NCI-H1105 treated with DMSO at 0.1 percent for 48 hours (cell line): ENCODE measurements at regions not wholly inside any gene's neighbourhood (a gene's known extent, or its start where the extent isn't known, plus 50 kb on each side); places are given as distances from the start of the nearest gene placed in this dataset.

Experiments
- DNase-seq: peaks from one replicate; lab custom pipeline; 2025; lab: John Stamatoyannopoulos, UW

DNA sequence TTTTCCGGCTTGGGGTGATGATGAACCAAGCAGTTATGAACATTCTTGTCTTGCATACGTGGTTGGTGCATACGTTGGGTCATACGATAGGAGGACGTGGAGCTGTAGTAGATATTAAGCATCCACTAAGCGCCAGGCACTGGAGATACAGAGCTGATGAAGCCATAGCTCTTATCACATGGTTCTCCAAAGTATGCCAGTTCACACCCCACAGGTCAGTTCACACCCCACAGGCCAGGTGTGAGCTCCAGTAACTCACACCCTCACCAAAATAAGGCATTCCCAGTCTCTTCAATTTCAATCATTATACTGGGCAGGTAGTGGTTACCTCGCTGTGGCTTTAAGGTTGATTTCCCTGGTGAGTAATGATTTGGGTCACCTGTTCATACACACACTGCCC is 335.5 kb downstream of the FOXL1 start:
- DNase-seq, result no peak

DNA sequence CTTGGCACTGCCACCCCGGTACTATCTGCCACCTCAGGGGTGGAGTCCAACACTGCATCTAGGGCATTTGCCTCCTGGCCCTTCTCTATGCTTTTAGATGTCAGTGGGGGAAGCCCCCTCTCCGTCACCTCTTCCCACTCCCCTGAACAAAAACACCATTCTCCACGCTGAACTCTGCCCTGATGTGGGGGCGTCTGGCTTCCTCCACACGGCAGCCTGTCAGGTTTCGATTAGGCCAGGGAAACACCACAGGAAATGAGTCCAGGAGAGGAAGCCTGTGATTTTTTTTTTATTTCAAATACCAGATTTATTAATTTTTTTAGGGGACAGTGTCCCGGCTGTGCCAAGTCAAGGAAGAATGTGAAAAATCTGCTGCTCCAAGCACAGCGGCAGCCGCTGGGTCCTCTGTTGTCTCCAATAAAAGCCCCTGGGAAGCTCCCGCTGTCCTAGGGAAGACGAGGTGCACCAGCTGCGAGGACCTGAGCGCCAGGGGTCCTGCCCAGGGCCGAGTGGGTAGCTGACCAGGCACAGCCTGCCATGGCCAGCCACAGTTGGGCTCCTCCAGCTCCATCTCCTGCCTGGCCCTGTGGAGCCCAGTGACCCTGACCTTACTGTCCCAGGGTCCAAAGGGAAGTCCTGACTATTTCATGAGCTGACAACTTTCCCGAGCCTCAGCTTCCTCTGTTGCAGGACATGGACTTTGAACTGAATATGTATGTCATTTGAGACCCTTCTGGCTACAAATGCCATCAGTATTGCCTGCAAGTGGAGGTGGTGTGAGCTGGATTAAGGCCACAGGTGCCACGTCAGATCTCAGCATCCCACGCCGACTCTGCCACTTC is 336.7 kb downstream of the FOXL1 start:
- DNase-seq, result no peak

DNA sequence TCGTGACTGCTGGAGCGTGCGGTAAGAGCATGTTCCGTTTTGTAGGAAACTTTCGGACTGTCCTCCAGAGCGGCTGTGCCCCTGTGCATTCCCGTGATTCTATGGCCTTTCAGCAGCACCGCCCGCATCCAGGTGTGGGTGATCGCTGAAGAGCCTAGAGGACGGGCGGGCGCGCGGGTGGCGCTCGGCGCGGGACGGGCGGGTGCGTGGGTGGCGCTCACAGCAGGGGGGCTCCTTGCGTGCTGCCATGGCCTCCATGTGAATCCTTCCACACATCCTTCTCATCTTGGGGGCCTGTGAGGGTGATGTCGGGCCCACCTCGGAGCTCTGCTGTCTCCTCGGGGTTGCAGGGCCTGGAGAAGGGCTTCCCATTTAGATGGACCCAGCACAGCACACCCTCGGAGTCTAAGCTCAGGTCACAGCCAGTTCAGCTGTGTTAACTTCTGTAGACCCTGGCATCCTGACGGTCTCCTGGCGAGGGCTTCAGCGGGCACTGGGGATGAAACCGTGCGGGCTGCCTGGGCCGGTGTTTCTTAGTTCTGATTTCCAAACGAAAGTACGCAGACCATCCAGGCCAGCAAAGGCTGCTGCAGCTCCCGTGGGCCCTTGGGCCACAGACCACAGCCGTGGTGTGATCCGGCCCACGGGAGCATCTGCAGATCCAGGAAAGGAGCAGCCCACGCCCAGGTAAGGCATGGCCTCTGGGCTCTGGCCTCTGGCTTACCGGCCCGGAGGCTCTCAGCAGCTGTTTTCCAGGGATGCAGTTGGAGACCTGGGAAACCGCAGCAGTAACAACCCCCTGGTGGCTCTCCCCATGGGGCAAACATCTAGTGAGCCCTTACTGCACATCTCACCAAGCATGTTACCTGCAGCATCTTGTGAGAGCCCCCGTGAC is 339.4 kb downstream of the FOXL1 start:
- no peak for DNase-seq

DNA sequence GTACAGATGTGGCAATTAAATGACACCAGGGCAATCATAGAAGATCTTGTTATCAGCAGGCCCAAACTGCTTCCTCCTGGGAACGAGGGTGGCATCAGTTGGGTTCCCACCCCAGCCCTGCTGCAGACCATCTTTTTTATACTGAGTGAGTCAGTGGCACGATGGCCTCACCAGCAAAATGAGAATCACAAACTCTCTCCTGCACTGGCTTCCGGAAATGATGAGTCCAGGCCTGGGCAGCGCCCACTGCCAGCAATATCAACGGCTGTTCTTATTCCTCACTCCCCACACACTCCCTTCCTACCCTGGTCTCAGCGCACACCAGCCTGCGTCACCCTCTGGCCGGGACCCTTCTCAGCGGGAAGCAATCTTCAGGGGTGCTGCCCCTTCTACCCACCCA is 340.3 kb downstream of the FOXL1 start:
- no peak for DNase-seq

DNA sequence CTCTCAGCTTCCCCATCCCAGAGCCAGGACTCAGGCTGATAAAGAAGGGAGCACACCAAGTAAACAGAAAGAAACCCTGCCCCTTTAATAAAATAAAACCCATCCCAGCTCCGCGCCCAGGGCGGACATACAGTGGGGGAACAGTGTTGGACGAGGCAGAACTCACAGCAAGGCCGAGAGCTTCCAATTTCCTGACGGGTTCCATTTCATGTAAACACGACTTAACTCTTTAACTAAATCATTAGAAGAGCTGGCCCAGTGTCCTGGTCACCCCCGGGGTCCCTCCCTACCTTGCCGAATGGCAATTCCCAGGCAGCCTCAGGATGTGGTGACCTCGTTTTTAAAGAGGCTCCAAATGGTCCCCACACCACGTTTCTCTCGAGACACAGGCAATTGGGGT is 340.7 kb downstream of the FOXL1 start:
- DNase-seq, result no peak

DNA sequence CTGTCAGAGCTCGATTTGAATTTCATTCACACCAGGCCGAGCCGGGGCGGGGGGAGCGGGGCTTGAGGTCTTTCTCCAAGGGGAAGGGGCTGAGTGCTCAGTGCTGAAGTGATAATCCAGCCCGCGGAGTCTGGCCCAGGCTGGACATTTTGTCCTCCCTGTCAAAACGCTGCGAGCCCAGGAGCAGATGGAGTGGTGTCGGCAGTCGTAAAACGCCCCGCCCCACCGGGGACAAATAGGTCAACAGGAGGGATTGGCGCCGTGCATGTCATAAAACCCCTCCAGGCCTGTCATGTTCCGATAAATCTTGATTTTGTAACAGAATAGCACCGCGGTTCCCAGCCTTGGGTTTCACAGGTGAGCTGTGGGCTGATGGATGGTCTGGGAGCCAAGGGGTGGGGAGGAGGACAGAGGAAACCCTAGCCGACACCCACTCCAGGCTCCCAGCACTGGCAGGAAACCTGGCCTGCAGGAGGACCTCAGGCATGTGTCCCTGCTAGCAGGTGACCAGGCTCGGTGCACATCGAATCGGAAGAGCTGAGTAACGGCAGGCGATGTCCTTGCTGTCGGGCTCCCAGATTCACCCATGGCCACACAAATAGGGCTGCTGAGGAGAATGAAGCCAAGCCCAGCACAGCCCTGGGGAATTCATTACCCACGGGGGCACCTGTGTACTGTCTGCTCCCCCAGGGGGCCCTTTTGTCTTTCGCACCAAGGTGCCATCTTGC is 341.4 kb downstream of the FOXL1 start:
- no peak for DNase-seq

DNA sequence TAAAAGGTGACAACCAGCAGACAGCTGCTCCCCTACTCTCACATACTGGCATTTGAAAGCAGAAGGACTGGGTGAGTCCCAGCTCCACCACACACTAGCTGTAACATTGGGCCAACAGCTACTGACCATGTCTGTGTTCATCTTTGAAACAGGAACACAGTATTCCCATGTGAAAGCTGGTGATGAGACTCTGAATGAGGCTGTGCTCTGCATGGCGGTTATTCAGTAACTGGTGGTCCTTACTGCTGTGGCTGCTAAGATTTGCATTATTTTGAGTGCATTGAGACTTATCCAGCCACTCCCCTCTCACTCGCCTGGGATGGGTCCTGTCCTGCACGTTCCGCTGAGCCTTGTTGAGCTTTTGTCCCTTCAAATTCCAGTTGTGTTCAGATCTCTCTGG is 342.9 kb downstream of the FOXL1 start:
- DNase-seq, result no peak

DNA sequence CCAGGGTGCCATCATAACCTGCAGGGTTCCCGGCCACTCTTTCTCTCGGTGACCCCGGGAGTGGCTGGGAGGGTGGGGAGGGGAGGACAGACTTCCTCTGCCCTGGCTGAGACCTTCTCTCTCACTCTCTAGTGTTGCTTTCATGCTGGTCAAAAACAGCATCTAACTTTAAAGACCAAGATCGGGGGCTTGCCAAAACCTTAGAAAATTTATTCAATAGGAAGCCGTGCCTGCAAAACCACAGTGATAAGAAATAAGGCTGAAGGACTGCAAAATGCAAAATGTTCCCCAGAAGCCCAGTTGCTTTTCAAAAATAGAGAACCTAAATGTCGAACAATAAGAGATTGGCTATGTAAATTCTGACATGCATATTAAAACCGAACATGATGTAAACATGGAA is 344.0 kb downstream of the FOXL1 start:
- no peak for DNase-seq

DNA sequence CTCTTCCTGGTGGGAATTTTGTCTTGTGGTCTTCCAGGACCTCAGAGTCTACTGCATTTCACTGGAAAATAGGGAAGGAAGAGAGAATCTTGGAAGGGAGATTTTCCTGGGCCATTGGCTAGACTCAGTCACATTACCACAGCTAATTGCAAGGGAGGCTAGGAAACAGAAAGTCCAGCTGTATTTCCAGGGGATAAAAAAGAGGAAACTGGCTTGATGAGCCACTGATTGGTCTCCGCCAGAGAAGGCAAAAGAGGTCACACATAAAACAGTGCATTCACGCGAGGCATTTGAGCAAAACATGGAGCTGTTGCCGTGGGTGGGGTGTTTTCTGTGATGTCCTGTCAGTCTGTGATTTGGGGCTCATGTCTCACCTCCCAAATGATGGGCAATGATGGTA is 345.3 kb downstream of the FOXL1 start:
- no peak for DNase-seq

DNA sequence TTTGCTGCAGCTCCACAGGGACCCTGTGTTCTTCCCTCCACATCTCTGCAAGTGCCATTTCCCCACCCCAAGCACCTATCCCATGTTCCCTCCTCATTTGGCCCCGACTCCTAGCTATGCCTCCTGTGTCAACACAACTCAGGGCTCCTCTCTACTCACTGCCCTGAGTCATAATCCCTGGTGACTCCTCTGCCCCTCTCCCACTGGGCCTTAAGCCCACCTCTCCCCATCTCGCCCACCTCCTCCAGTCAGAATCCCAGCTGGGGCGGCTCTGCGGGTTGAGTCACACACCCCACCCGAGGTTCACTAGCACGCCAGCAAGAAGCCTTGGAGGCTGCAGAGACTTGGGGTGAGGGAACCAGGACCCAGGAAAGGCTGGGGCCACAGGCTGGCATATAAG is 346.2 kb downstream of the FOXL1 start:
- no peak for DNase-seq

DNA sequence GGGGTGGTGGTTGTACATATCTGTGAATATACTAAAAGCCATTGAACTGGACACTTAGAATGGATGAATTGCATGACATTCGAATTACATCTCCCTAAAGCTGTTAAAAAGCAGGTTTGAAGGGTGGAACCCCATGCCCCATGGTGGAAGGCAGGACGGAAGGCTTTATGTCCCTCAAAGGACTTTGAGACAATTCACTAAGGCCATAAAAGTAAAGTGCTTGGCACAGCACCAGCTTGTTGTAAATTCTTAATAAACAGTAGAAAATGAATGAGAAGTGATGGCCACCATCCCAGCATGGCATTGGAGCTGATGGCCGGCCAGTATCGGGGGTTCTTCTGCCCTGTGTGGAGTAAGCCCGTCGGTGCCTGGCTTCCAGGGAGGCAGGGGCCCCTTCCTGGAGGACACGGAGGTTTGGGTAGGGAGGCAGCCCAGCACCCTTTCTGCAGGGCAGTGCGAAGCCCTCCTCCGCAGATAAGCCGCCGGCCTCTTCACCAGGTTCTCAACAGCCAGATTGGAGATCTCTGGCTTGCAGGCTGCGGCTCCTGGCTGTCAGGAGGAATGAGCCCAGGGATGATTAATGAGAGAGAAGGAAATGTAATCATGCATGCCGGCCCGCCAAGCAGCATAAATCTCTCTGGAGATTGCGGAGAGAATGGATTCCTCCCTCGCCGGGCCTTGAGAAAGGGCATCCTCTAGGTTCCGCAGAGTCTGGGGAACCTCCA is 346.9 kb downstream of the FOXL1 start:
- no peak for DNase-seq

DNA sequence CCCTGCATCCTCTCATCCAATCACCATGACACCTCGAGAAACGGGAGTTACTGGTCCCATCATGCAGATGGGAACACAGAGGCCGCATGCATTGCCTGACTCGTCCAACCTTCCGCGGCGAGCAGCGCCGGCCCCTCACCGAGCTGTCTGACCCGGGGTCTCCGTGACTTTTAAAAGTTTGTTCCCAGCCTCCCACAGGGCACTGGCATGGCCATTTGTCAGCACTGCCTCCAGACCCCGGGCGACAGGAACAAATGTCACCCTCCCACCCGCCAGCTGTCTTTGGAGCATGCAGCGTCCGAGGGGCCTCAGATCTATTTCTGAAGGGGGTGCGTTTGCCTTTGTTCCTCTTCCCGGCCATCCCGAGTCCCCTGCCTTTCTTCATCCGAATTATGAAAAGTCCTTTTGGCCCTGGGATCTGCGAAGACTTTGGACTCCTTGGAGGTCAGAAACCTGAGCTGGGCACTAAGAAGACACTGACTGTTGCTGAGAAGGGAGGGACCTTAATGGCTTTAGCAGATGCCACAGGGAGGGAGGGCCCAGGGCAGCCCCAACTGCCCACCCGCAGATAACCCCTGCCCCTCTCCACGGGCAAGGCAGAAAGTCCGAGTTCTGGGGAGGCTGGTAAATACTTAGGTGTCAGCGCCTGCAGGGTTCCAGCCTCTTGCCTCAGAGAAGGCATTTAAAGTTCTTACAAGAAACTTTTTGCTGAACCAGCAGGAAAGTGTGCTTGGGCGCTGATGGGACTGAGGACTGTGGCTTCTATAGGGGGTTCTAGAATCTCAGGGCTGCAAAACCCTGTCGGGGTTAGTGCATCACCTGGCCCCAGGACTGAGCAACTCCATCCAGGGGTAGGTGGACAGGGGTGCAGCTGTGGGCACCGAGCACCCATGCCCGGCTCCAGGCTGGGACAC is 348.1 kb downstream of the FOXL1 start:
- DNase-seq, result no peak

DNA sequence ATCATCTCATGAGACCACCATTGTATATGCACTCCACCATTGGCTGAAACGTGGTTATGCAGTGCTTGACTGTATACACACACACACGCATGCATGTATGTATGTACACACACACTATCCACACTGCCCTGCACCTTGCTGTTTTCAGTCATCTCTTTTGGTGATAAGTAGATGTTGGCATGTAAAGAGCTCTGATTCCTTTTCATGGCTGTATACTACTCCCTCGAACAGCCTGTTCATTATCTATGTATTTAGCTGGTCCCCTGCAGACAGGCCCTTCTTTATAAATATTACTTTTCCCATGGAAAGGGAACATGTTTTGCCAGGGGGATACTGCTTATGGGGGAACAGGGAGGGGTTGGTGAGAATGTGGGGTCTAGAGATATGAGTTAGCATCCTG is 349.4 kb downstream of the FOXL1 start:
- DNase-seq, result no peak

DNA sequence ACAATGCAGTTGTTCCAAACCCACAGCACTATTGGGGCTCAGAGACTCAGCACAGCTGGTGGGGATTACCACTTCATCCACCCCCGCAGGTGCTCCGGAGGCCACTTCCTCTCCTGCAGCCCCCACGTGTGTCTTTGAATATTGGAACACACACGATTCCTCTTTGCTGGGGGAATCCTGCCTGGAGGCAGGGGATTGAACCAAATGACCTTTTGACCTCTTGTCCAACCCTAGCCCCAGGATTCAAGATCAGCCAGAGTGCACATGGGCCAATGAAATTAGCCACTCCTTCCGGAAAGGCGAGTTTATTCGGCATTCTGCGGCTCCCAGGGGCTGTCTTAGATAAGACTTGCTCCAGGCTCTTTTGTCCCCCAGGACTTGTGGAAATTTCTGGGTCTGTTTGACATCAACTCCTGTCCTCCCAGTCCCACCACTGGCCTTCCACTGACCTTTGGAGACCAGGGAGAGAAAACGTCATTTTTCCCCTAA is 350.2 kb downstream of the FOXL1 start:
- DNase-seq, result no peak

DNA sequence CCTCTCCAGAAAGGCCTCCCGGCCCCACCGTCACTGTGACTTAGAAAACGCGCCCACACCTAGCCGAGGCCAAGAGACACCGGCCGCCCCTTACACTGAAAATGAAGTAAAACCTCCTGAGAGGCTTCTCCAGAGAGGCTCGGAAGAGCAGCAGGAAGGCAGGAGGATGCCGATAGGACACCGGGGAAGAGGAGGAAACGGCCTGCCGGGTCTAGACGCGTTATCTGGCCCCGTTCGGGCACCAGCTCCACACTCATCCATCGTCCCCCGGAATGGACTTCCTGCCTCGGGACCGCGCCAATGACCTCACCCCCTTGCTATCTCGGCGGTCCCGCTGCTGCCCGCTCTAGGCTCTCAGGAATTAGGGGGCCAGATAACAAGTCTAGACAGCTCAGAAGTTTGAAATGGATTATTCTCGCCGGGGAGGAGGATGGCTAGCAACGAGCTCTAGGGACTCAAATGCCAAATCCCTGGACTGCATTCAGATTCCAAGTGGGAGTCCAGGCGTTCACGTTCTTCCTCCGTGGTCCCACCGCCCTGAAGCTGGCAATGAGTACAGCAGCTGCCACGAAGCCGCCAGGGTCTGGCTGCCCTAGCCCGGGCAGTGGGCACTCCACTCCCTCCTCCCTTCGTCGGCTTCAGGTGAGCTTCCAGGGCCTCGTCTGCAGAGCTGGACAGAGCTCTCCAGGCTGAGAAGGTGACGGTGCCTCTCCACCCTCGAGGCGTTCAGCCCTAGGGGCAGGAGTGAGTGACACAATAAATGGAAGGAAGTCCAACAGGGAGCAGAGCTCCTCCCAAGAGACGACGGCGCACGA is 350.9 kb downstream of the FOXL1 start:
- DNase-seq, result no peak

DNA sequence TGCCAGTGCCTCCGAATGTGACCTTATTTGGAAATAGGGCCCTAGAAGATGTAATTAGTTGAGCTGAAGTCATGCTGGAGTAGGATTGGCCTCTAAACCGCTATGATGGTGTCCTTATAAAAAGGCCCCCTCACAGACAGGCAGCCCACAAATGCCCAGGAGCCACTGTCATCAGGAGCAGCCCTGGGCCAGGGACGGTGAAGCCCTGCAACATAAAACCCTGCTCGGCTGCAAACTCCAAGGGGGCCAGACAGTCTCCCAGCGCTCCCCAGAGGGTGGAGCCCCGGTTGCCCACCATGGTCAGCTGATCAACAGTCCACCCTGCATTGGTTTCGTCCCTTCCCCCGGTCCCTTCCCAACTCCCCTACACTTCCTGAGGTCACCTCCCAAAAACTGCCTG is 351.7 kb downstream of the FOXL1 start:
- DNase-seq, result no peak

DNA sequence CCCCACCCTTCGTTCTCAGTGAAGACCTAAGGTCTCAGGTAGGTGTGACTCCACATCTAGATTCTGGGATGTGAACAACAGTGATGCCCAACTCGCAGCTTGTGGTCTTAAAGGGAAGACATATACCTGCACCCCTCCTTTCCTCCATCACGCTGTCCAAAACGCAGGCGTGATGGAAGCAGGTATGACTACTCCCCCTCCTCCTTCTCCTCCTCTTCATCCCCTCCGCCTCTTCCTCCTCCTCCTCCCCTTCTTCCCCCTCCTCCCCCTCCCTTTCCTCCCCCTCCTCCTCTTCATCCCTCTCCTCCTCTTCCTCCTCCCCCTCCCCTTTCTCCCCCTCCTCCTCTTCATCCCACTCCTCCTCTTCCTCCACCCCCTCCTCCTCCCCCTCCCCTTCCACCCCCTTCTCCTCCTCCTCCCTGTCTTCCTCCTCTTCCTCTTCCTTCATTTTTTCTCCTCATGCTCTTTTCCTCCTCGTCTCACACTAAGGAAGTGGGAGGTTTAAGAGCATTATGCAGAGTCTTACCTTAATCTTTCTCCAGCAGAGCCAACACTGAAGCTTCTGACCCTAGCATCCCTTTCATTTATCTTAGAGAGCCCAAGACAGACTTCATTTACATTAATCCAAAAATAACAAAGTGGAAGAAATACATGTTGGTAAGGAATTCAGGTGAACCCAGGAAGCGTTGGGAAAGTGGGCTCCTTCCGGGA is 352.5 kb downstream of the FOXL1 start:
- no peak for DNase-seq

DNA sequence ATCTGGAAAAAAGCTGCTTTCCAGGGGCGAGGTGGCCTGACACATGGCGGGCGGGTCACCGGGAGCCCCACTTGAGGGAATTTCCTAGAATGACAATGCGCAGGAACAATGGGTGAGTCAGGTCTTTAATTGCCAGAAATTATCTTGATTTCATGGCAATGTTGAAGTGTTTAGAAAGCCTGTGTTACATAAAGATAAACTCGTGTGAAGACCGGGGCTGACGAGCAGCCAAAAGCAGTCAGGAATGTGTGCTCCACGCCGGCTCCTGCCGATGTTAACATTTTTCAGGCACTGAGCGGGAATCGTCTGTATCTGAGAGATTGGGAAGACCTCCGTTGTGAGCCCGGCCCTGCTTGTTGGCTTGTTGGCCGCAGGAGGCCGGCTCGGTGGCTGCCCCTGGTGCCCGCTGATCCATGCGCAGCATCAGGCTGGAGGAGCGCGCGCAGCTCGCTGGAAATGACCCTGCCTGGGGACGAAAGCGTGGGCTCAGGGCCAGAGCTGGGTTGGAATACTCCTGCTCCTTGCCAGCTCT is 353.1 kb downstream of the FOXL1 start:
- DNase-seq, result peak; percentile 15
